HG02981 (cell line): ENCODE measurements at regions not wholly inside any gene's neighbourhood (a gene's known extent, or its start where the extent isn't known, plus 50 kb on each side); places are given as distances from the start of the nearest gene placed in this dataset.
"Not testable (repeated sequence)": the region's sequence is repeated elsewhere in the genome, so short reads cannot be mapped to it uniquely, and the experiment has no call there.

Experiments used
- ATAC-seq: cut with Tn5 transposase; IDR thresholded peaks from one replicate; pipeline ENCODE4 v1.9.1; 2021; ENCODE audit warnings: mild to moderate bottlenecking, moderate library complexity; ENCODE audit not compliant: unreplicated experiment

DNA sequence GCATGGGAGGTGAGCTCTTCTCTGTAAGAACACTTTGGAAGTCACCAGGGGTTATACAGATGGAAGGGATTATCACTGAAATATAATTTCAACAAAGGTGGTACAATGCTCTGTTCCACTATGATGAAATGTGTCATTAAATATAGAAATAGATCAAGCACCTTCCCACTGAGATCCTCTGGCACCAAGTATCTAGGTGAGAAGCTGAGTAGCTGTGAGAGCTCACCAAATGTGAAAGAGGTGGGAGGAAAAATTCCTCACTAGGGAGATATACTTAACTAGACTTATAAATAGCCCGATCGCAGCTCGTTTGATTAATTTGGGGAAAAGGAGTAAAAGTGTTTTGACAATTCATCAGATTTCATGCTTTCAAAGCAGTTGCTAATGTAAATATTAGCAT lies 247.6 kb downstream of the SMAD2 start:
- no peak for ATAC-seq

- ATAC-seq = no peak
Observed at GRCh38 chr18:47680488-47680887, 250.0 kb downstream of the SMAD2 start.

DNA sequence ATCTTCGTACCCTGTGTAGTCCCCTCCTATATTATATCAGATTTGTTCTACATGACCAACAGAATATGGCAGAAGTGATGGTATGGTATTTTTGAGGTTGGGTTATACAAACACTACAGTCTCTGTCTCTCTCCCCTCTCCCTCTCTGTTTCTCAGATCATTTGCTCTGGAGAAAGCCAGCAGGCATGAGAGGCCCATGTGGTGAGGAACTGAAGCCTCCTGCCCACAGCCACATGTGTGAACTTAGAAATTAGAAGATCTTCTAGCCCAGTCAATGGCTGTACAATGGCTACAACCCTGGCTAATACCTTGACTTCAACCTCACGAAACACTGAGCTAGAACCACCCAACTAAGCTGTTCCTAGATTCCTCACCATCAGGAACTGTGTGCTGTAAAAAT lies 250.6 kb downstream of the SMAD2 start:
- no peak for ATAC-seq

DNA sequence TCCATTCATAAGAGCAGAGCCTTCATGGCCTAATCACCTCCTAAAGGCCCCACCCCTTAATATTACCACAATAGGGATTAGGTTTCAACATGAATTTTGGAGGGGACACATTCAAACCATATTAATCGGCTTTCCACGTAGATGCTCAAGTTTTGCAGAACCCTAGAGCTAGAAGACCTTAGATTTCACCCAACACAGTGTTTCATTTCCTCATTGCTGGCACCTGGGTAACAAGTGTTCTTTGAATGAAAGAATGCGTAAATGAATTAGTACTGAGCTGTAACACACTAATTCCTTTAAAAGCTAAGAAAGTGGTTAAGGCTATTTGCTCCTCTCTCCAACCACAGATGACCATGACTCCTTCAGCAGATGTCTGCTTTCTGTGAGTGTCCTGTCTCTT lies 252.5 kb downstream of the SMAD2 start:
- no peak for ATAC-seq

GRCh38 chr18:47669815-47670214 lies 260.6 kb downstream of the SMAD2 start:
- no peak for ATAC-seq

DNA sequence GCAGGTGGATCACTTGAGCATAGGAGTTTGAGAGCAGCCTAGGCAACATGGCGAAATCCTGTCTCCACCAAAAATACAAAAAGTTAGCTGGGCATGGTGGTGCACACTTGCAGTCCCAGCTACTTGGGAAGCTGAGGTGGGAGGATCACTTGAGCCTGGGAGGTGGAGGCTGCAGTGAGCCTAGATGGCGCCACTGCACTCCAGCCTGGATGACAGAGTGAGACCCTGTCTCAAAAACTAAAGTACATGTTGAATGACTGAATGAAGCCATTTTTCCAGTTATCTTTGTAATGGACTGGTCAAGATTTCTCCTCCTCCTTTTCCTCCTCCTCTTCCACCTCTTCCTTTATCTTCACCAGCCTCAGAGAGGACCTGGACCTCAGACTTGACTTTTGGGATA lies 272.0 kb downstream of the SMAD2 start:
- no peak for ATAC-seq

DNA sequence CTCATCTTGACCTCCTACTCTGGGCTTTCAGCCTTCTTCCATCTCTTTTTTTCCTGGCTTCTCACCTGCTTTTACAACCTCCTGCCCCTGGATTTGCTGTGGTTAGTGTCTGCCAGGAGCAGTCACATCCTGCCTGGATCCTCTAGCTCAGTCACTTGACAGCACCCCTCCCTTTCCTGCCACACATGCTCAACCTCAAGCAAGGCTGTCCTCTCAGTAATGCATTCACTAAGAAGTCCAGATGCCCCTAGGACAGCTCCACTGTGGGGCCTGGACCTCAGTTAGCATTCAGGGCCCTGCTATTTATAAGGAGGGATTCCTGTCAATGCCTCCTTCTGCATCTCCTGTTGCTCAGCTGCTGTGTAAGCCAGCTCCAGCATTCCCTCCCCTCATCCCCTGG lies 275.5 kb downstream of the SMAD2 start:
- ATAC-seq = no peak

DNA sequence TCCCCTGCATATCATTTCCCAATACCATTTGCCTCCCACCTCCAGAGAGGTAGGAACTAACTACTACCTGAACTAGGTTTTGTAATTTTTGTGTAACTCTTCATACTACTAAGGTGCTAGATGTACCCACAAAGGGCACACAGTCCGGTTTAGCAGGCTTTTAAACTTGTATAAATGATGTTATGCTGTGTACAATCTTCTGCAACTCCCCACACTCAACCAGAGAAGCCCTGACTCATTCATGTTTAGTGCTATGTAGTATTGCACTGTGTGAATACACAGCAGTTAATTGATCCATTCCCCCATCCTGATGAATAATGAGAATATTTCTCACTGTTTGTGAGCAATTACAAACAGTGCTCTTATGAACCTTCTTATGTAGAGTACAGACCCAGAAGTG lies 285.6 kb downstream of the SMAD2 start:
- no peak for ATAC-seq

DNA sequence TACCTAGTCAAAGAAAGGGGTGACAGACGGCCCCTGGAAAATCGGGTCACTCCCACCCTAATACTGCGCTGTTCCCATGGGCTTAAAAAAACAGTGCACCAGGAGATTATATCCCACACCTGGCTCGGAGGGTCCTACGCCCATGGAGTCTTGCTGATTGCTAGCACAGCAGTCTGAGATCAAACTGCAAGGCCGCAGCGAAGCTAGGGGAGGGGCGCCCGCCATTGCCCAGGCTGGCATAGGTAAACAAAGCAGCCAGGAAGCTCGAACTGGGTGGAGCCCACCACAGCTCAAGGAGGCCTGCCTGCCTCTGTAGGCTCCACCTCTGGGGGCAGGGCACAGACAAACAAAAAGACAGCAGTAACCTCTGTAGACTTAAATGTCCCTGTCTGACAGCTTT lies 292.9 kb downstream of the SMAD2 start:
- ATAC-seq = not testable (repeated sequence)

- ATAC-seq = no peak
Observed at GRCh38 chr18:47635416-47635815, 295.0 kb downstream of the SMAD2 start.

- no peak for ATAC-seq
Observed at GRCh38 chr18:47632970-47633635, 297.4 kb downstream of the SMAD2 start.

GRCh38 chr18:47628893-47629292 lies 301.6 kb downstream of the SMAD2 start:
- ATAC-seq = no peak

GRCh38 chr18:47628240-47628781 lies 302.1 kb downstream of the SMAD2 start:
- ATAC-seq = no peak

DNA sequence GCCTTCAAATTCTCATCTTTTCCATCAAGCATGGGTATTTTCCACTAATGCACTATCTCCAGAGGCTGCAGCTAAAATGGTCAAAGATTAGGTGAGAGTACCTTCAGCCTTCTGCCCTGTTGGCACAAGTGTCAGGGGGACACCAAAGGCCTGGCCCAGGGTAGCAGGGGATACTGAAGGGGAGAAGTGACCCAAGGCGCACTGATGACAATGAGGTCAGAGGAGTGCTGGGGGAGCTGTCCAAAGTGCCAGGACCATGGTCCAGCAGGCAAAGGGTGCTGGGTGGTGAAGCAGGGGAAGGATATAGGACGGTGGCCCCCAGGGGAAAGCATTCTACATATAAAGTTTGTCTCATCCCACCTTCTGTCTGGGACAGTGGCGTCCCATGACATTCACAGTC lies 303.4 kb downstream of the SMAD2 start:
- no peak for ATAC-seq

DNA sequence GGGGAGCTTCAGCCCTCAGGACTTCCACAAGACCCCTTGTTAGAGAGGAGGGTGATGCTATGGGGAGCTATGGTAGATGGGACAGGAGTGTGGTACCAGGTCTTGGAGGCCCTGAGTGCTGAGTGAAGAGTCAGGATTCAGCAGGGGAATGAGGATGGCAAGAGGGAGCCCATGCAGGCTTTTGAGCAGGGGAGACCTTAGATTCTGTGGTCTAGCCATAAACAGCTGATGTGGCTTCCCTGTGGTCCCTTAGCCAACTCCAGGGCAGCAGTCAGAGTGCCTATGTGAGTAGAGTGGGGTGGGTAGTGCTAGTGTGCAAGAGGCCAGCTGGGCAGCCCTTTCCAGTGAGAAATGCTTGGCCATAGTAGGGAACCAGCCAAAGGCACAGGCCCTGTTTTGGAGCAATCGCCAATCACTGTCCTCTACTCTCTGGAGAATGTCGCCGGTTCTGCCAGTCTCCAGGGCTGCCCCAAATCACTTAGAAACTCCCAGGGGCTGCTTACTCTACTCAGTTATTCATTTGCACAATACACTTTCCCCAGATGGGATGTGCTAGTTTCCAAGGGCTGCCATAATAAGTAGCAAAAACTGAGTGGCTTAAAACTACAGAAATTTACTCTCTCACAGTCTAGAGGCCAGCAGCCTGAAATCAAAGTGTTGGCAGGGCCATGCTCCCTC lies 310.5 kb downstream of the SMAD2 start:
- no peak for ATAC-seq

DNA sequence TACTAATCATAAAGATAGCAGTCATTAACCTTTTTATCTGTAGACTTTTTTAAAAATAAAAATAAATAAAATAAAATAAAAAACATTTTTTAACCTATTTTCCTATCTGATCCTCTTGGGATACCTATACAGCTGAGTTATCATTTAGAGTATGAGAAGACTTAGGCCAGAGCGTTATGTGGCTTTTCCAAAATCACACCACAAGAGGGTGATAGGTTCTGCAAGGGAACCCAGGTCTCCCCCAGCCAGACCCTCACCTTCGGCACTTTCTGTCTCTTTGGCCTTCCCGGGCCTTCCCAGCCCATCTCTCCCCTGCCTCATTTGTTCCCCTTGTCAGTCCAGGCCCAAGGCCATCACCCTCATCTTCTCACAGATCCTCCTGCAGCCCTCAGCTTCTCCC lies 311.7 kb downstream of the SMAD2 start:
- no peak for ATAC-seq

GRCh38 chr18:47615043-47615442 lies 315.4 kb downstream of the SMAD2 start:
- ATAC-seq = no peak

- no peak for ATAC-seq
Observed at GRCh38 chr18:47613929-47614328, 316.5 kb downstream of the SMAD2 start.

DNA sequence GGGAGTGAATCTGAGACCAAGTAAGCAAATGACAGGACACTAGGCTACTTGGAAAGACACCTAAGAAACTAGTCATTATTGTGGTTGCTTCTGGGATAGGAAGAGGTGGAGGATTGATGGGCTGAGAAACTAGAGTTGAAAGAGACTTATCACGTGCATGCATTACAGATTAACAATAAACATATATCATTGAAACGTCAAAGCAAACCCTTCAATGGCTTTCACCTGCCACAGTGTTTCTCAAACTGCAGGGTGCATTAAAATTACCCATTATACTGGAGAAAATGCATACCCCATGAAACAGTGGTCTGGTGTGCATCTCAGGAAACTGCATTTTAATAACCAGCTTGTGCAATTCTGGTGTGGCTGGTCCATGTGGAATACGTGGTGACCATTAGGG lies 318.8 kb downstream of the SMAD2 start:
- no peak for ATAC-seq

DNA sequence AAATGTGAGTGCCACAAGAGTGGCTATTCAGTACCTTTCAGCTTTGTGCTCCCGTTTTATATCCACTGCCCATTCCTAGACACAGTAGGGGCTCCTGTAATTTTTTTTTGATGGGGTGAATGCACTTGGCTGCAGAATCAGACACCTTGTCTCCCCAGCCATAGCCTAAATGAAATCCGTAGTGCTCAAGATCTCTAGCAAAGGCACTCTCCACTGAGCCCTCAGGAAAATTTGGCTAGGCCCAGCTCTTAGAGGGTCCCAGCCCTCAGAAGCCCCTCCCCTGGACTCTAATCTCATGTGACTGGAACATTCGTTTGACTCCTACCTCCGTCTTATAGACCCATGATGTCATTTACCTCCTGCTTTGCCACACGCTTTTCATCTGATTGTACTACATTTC lies 323.9 kb downstream of the SMAD2 start:
- no peak for ATAC-seq

DNA sequence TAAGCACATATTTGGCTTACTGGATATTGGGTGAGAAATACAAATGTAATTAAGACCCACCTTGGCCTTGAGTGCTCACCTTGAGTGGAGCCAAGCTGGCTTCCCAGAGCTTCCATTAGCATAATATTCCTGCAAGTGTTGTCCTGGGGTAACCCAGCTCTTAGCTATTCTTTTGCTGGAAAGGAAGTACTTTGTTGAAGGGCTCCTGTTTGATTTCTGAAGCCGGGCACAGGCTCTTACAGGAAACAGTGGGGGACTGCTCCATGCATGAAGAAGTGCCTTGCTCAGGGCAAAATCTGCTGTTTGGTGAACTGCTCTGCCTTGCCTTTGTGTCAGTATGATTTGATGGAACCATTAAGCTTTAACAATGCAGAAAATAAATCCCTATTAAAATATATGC lies 325.4 kb downstream of the SMAD2 start:
- no peak for ATAC-seq

GRCh38 chr18:47604021-47604420 lies 326.4 kb downstream of the SMAD2 start:
- ATAC-seq = no peak

DNA sequence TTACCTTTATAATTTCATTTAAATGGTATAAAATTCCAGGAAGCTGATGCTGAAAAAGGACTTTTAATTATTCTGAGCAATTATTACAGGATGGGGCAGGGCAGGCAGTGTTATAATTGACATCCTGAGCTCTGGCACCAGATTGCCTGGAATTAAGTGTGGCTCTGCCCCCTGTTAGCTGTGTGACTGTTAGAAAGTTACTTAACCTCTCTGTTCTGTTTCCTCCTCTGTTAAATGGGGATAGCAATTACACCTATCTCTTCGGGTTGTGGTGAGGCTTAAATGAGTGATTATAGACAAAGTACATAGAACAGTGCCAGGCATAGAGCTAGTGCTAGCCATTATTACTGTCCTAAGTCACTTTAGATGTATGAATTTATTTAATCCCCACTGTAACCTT lies 327.3 kb downstream of the SMAD2 start:
- ATAC-seq = no peak
